ACHN (cell line): ENCODE measurements at regions not wholly inside any gene's neighbourhood (a gene's known extent, or its start where the extent isn't known, plus 50 kb on each side); places are given as distances from the start of the nearest gene placed in this dataset.

Source experiments
- DNase-seq: peaks from one replicate; pipeline ENCODE4 v3.0.0-alpha.2; 2015
- in situ Hi-C: cut with HindIII; loops from 2 replicates; pipeline ENCODE4 v1.10.0; 2017; ENCODE audit warnings: low sequenced_read_pairs, low pct_ligation_motif_present, low pct_unique_long_range_greater_than_20kb

DNA sequence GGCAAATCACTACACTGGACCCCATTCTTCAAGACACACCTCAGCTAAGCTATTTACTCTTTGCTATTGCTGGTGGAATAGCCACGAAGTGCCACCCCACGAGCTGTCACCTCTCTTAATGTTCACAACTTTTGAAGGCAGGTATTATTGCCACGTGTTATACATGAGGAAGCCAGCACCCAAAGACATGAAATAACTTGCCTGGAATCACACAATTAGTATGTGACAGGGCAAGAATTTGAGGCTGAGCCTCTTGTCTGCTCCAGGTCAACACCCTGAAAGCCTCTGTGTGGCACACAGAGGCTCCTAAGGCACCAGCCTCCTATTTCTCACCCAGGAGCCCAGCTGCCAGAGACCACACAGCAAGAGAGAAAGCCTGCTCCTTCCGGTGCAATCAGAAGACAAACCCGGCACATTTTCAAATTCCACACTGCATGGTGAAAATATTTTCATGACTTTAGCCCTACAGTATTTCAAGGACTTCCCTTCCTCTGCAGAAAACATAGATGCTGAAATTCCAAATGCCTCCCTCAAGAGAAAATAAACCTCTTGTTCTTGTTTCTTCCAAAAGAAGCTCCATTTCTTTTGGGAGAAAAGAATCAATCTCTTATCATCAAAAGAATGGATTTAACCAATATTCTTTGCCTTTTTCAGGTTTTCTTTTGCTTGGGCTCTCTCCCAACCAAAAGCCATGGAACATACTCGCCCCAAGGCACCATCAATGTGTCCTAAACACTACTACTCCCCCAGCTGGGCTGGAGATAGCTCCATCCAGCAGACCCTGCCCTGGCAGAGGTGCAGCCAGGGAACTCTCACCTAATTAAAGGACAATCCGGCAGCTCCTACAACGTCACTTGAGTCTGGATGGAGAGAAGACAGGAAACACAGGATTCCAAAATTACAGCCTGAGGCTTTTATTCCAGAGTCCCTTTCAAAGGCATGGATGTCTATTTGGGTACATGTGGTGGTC, 84.7 kb upstream of the THBS1 start:
- DNase-seq, result no peak
- in situ Hi-C loops, result no loop called here

DNA sequence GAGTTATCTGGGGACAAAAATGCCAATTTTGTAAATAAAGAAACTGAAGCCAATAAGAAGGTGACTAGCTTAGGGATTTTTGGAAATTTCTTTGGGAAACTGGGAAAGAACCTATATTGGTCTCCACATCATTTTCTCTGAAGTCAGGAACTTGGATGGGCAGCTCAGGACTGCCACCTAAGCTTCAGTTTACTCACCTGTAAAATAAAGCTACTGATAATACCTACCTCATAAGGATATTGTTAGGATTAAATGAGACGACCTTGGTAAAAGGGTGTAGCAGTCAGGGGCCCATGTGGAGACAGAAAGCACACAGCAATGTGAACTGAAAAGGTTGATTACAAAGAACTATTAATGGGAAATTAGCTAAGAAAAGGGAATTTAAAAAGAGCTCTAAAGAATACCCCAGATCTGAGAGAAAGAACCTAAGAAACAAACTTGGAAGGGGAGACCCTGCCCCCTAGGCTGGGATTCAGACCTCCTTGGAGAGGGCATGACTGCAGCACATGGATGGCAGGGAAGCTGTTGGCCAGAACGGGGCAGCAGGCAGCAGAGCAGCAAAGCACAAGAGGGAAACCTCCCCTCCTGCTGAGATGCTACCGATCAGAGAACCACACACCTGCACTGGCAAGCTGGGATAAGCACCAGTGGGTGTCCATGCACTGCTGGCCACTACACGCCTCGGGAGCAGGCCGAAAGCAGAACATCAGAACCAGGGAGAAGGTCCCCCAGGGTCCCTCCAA, 83.7 kb upstream of the THBS1 start:
- in situ Hi-C loops, result no loop called here
- DNase-seq, result no peak

DNA sequence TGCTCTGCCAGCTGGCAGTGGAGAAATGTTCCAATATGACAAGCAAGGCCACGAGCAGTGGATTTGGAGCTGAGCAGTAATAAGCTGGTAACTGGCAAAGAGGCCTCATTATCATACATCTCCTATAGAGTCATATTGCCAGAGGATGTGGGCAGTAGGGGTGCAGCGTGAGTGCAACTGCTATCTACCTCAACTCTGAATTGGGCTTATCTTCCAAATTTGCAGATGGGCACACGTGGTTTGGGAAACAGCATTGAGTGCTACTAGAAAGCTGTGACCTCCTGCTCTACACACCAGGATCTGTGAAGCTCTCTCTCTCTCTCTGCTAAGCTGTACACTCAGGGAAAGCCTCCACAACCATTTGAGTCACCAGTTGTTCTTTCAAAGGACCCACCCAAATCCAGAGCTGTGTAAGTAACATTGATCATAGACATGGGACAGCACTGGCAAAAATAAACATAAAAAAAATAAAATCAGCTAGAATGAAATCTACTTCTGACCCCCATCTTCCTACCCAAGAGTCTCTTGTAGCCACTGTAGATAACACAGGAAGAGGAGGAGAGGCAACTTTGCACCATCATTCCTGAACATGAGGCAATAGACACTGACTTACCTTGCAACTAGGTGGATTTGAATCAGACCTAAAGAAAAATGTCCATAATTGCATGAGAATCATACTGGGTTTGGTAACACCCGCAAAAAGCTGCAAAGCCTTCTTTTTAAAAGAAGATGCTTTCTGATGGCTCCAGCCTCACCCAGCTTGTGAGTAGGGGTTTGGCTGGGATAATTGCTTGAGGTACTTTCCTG, 82.9 kb upstream of the THBS1 start:
- in situ Hi-C loops, result no loop called here
- no peak for DNase-seq

DNA sequence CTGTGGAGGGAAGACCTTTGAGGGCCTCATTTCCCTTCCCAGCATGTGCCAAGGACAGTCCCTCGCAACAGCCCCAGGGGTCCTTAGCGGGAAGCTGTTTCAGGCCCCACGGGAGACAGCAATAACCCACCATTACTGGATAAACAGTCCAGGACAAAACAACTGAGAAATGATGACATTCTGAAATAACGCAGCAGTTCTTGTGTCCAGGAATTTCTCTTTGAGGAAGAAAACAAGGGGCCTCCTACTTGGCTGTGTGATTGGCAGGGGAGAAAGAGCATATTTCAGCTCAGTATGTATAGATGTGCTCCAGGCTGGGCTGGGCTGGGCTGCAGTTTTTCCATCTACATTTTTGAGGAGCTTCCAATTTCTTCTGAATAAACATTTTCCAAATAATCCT, 82.2 kb upstream of the THBS1 start:
- in situ Hi-C loops, result no loop called here
- no peak for DNase-seq

DNA sequence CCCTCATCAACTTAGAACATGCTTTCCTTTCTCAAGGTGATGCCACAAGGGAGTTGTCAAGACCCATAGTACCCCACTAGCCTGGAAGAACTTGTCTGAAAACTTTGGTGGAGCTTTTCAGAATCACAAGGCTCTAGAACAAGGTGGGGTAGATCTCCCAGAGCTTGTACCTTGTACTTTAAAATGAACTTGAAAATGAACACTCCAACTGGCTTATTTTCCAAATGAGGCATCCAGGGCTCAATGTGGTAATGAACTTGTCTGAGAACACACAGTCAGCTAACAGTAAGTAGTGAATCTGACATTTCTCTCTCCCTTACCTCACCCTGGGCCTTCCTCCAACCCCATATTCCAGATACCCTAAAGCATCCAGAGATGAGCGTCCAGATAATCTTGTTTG, 81.8 kb upstream of the THBS1 start:
- in situ Hi-C loops, result no loop called here

DNA sequence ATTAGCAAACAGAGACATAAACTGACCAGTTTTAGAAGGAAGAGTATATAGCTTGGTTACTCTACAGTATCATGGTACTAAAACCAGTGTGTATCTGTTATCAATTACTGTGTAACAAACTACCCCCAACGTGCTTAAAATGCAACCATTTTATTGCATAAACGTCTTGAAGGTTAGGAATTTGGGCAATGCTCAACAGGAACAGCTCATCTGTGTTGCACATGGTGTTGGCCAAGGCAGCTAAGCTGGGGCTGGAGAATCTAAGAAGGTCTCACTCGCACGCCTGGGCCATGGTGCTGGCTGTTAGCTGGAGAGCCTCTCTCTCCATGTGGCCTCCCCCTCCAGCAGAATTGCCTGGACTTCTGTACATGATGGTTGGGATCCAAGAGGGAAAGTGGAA, 81.2 kb upstream of the THBS1 start:
- DNase-seq, result no peak
- in situ Hi-C loops, result no loop called here

More for the DNA sequence above, 81.8 kb upstream of the THBS1 start:
- DNase-seq, result no peak

DNA sequence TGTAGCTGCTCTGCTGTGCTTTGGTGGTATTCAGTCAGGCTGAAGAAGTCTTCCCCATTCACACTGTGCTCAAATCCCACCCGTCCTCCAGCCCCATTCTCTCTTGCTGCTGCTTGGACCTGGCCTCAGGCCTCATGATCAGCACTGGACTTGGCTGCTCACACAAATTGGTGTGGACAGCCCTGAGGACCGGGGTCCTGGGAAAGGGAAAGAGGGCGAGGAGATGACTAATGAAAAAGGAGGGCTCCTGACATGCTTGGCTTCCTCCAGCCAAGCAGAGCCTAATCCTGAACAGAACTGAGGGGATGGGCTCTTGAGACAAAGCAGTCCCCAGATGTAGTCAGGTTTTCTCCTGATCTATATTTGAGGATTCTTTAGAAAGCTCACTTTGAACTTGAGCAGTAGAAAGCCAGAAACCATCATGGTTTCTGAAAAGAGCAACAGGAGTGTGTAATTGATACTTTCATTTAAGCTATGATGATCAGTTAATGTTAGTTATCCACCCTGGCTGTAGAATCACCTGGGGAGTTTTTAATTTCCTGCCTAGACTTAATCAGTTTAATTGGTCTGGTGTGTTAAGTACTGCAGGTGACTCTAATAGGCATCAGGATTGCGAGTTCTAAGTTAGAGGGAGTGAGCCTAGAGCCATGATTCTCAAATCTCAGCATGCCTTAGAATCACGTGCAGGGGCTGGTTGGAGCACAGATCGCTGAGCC, 79.4 kb upstream of the THBS1 start:
- in situ Hi-C loops, result no loop called here
- DNase-seq, result peak; percentile 14

DNA sequence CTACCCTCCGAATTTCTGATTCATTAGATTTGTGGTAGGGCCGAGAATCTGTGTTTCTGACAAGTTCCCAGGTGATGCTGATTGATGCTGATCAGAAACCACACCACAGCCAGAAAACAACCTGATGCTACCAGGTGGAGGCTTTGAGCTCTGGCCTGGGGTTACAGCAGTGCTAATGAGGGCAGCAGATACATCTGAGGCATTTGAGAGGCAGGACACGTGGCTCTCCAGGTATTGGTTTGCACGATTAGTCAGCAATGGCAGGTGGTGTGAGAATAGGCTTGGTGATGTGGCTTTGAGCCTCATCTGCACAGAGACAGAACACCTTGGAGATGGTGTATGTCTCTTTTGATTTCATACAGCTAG, 78.8 kb upstream of the THBS1 start:
- in situ Hi-C loops, result no loop called here
- DNase-seq, result no peak

DNA sequence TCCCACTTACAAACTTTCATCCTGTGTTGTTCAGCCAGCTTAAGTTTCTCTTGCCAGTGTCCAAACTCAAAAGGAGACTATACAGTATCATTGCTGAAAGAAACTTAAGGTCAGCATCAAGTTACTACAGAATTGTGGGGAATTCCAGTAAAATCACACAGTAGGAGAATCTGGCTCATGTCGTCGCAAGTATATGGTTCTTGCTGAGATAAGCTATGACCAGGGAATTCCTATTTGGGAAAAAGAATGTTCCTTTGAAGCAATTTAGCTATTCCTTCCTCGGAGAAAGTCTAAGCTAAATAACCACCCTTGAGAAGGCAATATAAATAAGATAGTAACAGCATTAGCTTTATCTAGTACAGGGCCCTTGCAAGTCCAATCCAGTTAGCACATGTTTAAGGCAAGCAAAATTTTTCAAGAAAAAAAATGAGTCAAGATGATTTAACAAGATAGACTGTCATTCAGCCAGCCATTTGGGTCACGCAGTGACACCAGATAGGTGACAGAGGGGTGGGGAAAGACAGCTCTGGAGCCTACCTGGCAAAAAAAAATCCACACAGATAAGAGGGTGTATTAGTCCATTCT, 78.2 kb upstream of the THBS1 start:
- in situ Hi-C loops, result no loop called here
- no peak for DNase-seq

DNA sequence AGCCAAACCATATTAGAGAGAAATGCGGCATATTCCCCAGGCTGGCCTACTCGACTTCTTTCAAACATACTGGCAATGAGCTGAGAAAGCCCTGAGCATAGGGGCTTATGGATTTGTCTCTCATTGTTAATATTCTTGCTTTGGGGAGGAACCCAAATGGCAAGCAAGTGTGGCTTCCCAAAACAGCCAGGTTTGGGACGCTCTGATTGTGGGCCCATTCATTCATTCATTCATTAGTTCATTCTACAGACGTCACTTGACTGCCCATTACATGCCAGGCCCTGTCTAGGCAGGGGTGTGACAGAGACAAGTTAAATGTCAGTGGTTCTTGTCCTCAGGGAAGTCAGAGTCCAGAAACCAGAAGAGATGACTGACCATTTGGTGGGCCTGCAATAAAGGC, 77.4 kb upstream of the THBS1 start:
- DNase-seq, result no peak
- in situ Hi-C loops, result no loop called here

DNA sequence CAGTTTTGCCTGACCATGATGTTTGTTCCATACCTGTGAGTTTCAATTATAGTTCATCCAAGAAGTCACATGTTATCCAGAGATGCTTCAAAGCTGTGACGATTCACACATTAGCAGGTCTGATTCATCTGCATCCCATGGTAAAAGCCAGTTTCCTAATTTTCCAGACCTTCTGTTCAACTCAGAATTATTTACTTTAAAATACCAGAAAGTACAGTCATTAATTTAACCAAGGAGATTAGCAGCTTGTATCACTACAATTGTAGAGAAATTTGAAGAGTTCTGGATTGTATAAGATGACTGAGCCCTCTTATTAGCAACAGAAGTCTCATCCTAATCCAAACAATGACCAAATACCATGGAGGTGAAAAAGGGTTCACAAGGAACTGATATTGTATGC, 76.1 kb upstream of the THBS1 start:
- in situ Hi-C loops, result no loop called here
- no peak for DNase-seq

DNA sequence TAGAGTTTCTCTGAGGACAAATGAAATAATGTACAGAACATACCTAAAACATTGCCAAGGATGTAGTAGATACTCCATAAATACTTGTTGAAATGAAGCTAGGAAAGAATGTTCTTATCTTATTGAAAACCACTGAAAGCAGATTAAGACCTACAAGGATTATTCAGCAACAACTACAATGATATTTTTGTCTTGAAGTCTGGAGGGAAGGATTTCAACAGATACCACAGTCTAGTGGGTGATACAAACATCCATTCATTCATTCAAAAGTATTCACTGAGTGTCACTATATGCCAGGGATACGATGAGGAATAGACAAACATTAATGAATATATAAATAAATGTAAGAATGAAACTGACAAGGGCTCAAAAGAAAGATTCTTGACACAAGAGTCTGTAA, 74.7 kb upstream of the THBS1 start:
- in situ Hi-C loops, result no loop called here
- no peak for DNase-seq

DNA sequence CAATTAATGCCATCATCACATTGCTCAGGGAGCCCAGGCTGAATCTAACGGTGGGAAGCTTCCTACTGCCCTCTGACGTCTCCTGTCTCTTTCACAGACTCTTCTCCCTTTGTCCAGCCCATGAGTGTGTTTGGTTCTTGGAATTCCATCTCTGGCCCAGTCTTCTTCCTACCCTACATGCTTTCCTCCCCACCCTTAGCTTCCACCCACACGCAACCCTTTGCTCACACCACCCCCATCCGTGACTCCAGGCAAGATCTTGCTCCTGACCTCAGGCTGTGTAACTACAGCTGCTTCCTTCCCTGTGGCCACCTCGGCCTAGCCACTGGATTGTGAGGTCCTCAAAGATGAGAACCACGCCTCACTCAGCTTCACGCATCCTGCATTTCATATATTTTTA, 72.3 kb upstream of the THBS1 start:
- in situ Hi-C loops, result no loop called here
- DNase-seq, result no peak

DNA sequence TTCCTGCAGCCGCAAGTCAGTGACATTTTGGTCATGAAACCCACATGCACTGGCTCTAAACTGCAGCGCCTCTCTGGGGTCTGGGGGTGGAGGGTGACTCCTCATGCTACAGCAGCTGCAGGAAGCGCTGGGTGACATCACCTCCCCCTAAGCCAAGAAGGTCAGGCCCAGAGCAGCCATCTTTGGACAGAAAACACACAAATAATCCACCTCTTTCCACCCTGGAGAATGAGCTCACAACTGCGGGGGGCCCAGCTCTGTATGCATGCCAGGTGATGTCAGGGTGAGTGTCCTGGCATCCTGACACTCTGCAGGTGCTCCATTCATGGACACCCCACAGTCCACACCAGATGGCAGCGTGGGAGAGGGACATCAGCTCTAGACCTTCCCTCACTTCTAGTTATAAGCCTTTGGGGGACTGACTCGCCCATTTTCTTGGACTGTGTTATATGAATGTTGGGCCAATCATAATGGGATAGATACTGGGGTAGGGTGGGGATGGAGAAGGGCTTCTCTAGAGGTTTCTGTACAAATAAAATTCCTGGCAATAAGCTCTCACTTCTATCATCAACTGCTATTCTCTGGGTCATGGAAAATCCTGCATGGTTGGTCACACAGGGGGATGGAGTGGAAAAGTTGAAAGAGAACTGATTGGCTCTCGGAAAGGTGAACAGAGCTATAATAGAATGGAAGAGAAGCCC, 70.7 kb upstream of the THBS1 start:
- in situ Hi-C loops, result no loop called here
- no peak for DNase-seq

DNA sequence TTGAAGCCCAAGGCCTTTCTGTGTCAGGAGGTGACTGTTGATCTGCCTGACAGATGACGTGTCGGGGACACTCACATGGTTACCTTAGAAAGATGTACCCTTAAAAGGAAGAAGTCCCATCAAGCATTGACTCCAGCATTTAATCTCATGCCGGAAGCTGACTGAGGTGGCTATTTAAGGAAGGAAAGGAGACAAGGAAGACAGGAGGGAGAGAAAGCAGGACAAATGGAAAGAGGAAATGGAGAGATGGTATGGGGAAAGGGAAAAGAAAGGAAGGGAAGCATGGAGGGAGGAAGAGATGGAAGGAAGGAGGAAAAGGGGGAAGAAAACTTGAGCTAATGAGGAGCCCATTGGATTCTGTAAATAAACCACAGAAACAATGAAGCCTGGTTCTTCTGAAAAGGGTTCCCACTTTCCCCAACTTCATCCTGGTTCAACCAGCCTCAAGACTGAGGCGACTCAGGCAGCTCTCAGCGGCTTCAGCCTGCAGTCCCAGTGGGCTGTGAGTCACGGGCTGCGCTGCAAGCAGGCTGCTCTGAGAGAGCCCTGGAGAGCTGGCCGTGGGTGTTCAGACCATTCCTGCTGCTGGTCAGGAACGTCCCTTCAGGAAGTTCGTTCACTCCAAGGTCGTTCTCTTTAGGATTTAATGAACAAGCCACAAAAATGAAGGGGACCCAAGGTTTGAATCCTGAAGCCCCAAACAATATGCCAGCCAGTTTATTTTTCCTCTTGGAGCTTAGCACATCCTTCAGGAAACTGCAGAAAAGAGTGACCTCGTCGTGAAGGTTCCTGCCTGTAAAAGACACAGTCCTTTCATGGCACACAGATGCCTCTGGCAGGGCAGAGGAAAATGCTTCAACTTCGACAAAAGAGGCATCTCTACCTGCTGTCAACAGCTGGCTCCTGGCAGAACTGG, 69.6 kb upstream of the THBS1 start:
- peak; percentile 63 for DNase-seq
- in situ Hi-C loops, result no loop called here

DNA sequence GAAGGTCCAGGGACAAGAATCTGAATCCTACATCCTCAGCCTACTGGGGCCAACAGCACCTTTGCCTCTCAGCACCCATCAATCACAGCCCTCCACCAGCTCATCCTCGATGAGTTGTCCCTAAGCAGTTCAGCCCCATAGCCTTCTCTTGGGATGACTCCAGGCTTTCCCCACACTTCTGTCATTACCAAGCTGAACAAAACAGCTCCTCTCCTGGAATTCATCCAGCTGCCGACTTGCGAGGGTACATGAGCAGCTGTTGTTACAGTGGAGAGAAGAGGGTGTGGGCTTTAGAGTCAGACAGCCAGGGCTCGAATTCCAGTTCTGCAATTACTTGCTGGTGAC, 69.0 kb upstream of the THBS1 start:
- in situ Hi-C loops, result no loop called here
- DNase-seq, result no peak

DNA sequence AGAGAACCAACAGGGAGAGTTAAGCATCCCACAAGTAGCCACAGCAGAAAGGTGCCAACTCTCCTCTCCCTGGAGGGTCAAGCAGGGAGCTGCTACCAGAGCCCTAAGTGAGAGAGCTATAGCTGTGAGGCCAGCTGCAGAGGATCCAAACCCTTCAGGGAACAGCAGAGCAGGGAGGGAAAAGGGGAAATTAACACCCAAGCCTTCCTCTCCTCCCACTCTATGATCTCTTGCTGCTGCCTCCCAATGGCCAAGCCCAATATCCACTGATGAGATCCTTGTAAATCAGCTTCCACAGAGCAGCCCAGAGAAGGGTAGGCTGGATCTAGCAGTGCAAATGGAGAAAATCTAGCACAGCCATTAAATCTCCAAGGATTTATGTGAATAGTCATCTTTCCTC, 68.2 kb upstream of the THBS1 start:
- in situ Hi-C loops, result no loop called here
- no peak for DNase-seq
